ENCODE measurements at regions not wholly inside any gene's neighbourhood (a gene's known extent, or its start where the extent isn't known, plus 50 kb on each side); places are given as distances from the start of the nearest gene placed in this dataset.

- Histone ChIP-seq H3K27me3 (replicated peaks; ENCODE audit: insufficient read depth) (no peaks in the 10 kb centered on the region), H3K27ac (no peak overlapping the region), H3K36me3 (no peaks in the 10 kb centered on the region), H3K4me1 (ENCODE audit: control insufficient read depth in 1 of 2, low read depth in 2 of 2) (no peaks in the 10 kb centered on the region), H3K4me3 (no peak overlapping the region), H3K9me3 (no peaks in the 10 kb centered on the region)
- TF ChIP-seq CTCF (IDR thresholded peaks at IDR 0.05), result no peak
- ATAC-seq (ENCODE audit: insufficient number of reproducible peaks, low FRiP score, low read depth) (no peak), DNase-seq (ENCODE audit: low spot score) (no peak)
Observed at GRCh38 chr2:183807870-183808269, 683.6 kb downstream of the NUP35 start.

GRCh38 chr2:183809404-183809803 is 685.2 kb downstream of the NUP35 start:
- no peaks in the 10 kb centered on the region for H3K9me3 ChIP-seq
- no peaks in the 10 kb centered on the region for H3K4me1 ChIP-seq (ENCODE audit: control insufficient read depth in 1 of 2, low read depth in 2 of 2)
- ATAC-seq (ENCODE audit: insufficient number of reproducible peaks, low FRiP score, low read depth) (no peak), DNase-seq (ENCODE audit: low spot score) (no peak)
- H3K27ac ChIP-seq, result no peak overlapping the region
- TF ChIP-seq CTCF (IDR thresholded peaks at IDR 0.05), result no peak
- no peak overlapping the region for H3K4me3 ChIP-seq
- H3K36me3 ChIP-seq, result no peaks in the 10 kb centered on the region
- H3K27me3 ChIP-seq (replicated peaks; ENCODE audit: insufficient read depth), result no peaks in the 10 kb centered on the region

GRCh38 chr2:183811281-183811680 is 687.0 kb downstream of the NUP35 start:
- no peak for ATAC-seq (ENCODE audit: insufficient number of reproducible peaks, low FRiP score, low read depth)
- no peaks in the 10 kb centered on the region for H3K27me3 ChIP-seq (replicated peaks; ENCODE audit: insufficient read depth)
- H3K4me3 ChIP-seq, result no peak overlapping the region
- no peak for DNase-seq (ENCODE audit: low spot score)
- H3K9me3 ChIP-seq, result no peaks in the 10 kb centered on the region
- TF ChIP-seq CTCF (IDR thresholded peaks at IDR 0.05), result no peak
- H3K36me3 ChIP-seq, result no peaks in the 10 kb centered on the region
- no peaks in the 10 kb centered on the region for H3K4me1 ChIP-seq (ENCODE audit: control insufficient read depth in 1 of 2, low read depth in 2 of 2)
- no peak overlapping the region for H3K27ac ChIP-seq

- H3K4me3 ChIP-seq, result no peak overlapping the region
- ATAC-seq (ENCODE audit: insufficient number of reproducible peaks, low FRiP score, low read depth) (no peak), DNase-seq (ENCODE audit: low spot score) (no peak)
- H3K27ac ChIP-seq, result no peak overlapping the region
- TF ChIP-seq CTCF (IDR thresholded peaks at IDR 0.05), result no peak
- H3K36me3 ChIP-seq, result no peaks in the 10 kb centered on the region
- no peaks in the 10 kb centered on the region for H3K4me1 ChIP-seq (ENCODE audit: control insufficient read depth in 1 of 2, low read depth in 2 of 2)
- no peaks in the 10 kb centered on the region for H3K27me3 ChIP-seq (replicated peaks; ENCODE audit: insufficient read depth)
- no peaks in the 10 kb centered on the region for H3K9me3 ChIP-seq
Observed at GRCh38 chr2:183812091-183812490, 687.8 kb downstream of the NUP35 start.

- Histone ChIP-seq H3K4me1 (ENCODE audit: control insufficient read depth in 1 of 2, low read depth in 2 of 2) (no peaks in the 10 kb centered on the region), H3K36me3 (no peaks in the 10 kb centered on the region), H3K4me3 (no peak overlapping the region), H3K9me3 (no peaks in the 10 kb centered on the region), H3K27me3 (replicated peaks; ENCODE audit: insufficient read depth) (no peaks in the 10 kb centered on the region), H3K27ac (no peak overlapping the region)
- DNase-seq (ENCODE audit: low spot score), result no peak
- no peak for TF ChIP-seq CTCF (IDR thresholded peaks at IDR 0.05)
- no peak for ATAC-seq (ENCODE audit: insufficient number of reproducible peaks, low FRiP score, low read depth)
Observed at GRCh38 chr2:183825710-183826109, 701.5 kb downstream of the NUP35 start.
